ENCODE measurements at regions not wholly inside any gene's neighbourhood (a gene's known extent, or its start where the extent isn't known, plus 50 kb on each side); places are given as distances from the start of the nearest gene placed in this dataset.

- no peak overlapping the region for H3K4me2 ChIP-seq (ENCODE audit: insufficient read depth in 1 of 2, low read depth in 2 of 2, low read length in 2 of 2)
- no peak overlapping the region for H2BK120ac ChIP-seq (replicated peaks; ENCODE audit: low read depth, low read length)
- H2BK5ac ChIP-seq (ENCODE audit: low read depth, low read length), result no peak overlapping the region
- no peaks in the 10 kb centered on the region for H4K20me1 ChIP-seq (replicated peaks in 1 of 2; ENCODE audit: control insufficient read depth in 1 of 2, insufficient read depth in 2 of 2, low read length in 2 of 2)
- H4K5ac ChIP-seq (ENCODE audit: insufficient read length, low read depth, low read length), result no peak overlapping the region
- no peak overlapping the region for H4K8ac ChIP-seq (ENCODE audit: extremely low read depth, insufficient read depth, low read length)
- no peak overlapping the region for H3K14ac ChIP-seq (ENCODE audit: insufficient read length)
- H3K4ac ChIP-seq (replicated peaks; ENCODE audit: insufficient read length, low read depth, low read length), result no peak overlapping the region
- H3K36me3 ChIP-seq (ENCODE audit: control insufficient read depth in 2 of 4, insufficient read depth in 4 of 4, low read length in 3 of 4), result no peaks in the 10 kb centered on the region
- H4K91ac ChIP-seq (replicated peaks; ENCODE audit: insufficient read length, low read length), result no peak overlapping the region
- FAIRE-seq, result no peak
- H3K9ac ChIP-seq (replicated peaks in 1 of 4; ENCODE audit: extremely low read depth in 1 of 4, low read depth in 3 of 4, low read length in 3 of 4), result no peak overlapping the region
- no peaks in the 10 kb centered on the region for H3K79me2 ChIP-seq (ENCODE audit: control insufficient read depth in 1 of 2, insufficient read depth in 2 of 2, low read length in 2 of 2)
- no peak overlapping the region for H2BK20ac ChIP-seq (ENCODE audit: low read length)
- H3K4me3 ChIP-seq (ENCODE audit: extremely low read depth in 1 of 4, insufficient read depth in 2 of 4, low read depth in 3 of 4, low read length in 4 of 4), result no peak overlapping the region
- no peaks in the 10 kb centered on the region; a peak in 1 of 7 replicates for H3K4me1 ChIP-seq (replicated peaks in 1 of 4; ENCODE audit: control insufficient read depth in 3 of 4, insufficient read depth in 4 of 4, low read length in 3 of 4)
- H2BK12ac ChIP-seq (ENCODE audit: low read depth, low read length), result no peak overlapping the region
- H2AFZ ChIP-seq (ENCODE audit: low read length), result no peak overlapping the region
- no peak overlapping the region for H3K27ac ChIP-seq (ENCODE audit: low read depth, low read length)
- no peak for DNase-seq (ENCODE audit: low read depth in 1 of 2, low spot score in 2 of 2)
- H3K27me3 ChIP-seq (replicated peaks in 1 of 4; ENCODE audit: control insufficient read depth in 3 of 4, extremely low read depth in 1 of 4, insufficient read depth in 3 of 4, low read length in 3 of 4), result no peaks in the 10 kb centered on the region
- no peak overlapping the region for H3K18ac ChIP-seq (ENCODE audit: extremely low read depth, low read length)
- ChIA-PET CTCF (ENCODE audit: partially characterized antibody) (no interaction called here), POLR2A (ENCODE audit: partially characterized antibody) (no interaction called here)
- H2AK5ac ChIP-seq (ENCODE audit: low read depth, low read length), result no peak overlapping the region
- TF ChIP-seq ZNF274 (IDR thresholded peaks at IDR 0.05; ENCODE audit: borderline replicate concordance, extremely low read depth, low read length) (no peak), MAX (IDR thresholded peaks at IDR 0.05) (no peak), GABPA (IDR thresholded peaks at IDR 0.05; ENCODE audit: borderline replicate concordance, insufficient read depth, low read length) (no peak), ATF3 (IDR thresholded peaks at IDR 0.05; ENCODE audit: insufficient read depth, low read depth, low read length) (no peak), SP4 (IDR thresholded peaks at IDR 0.05; ENCODE audit: low read length) (no peak), ATF2 (IDR thresholded peaks at IDR 0.05; ENCODE audit: low read length) (no peak), EP300 (IDR thresholded peaks at IDR 0.05; ENCODE audit: borderline replicate concordance in 1 of 2, low read depth in 2 of 2, low read length in 2 of 2) (no peak), SUZ12 (IDR thresholded peaks at IDR 0.05; ENCODE audit: low read length) (no peak), TBP (IDR thresholded peaks at IDR 0.05; ENCODE audit: low read depth, low read length) (no peak), TEAD4 (IDR thresholded peaks at IDR 0.05; ENCODE audit: low read depth, low read length) (no peak), CBX5 (IDR thresholded peaks at IDR 0.05; ENCODE audit: low read depth, low read length) (no peak), YY1 (IDR thresholded peaks at IDR 0.05; ENCODE audit: low read depth, low read length) (no peak)
- H3K79me1 ChIP-seq (ENCODE audit: low read depth, low read length), result no peaks in the 10 kb centered on the region
- H3K23me2 ChIP-seq (ENCODE audit: low read depth, low read length), result no peaks in the 10 kb centered on the region; the same call in 1 of the 2 replicates
- H2BK15ac ChIP-seq (ENCODE audit: low read length), result no peak overlapping the region
- H3K9me3 ChIP-seq (ENCODE audit: insufficient read depth in 2 of 2, low read depth in 1 of 2, low read length in 1 of 2), result no peaks in the 10 kb centered on the region
- H3K56ac ChIP-seq (replicated peaks; ENCODE audit: insufficient read length, low read depth, low read length), result no peak overlapping the region
- H3K23ac ChIP-seq (ENCODE audit: insufficient read length), result no peak overlapping the region
Observed at GRCh38 chr10:105605918-105606317, 964.8 kb downstream of the SORCS3 start.
